Spleen (tissue), 11 donors: ENCODE measurements at regions not wholly inside any gene's neighbourhood (a gene's known extent, or its start where the extent isn't known, plus 50 kb on each side); places are given as distances from the start of the nearest gene placed in this dataset.
A peak's percentile ranks its signal among the peaks of the same experiment; 100 is the strongest.
"Not testable (repeated sequence)": the region's sequence is repeated elsewhere in the genome, so short reads cannot be mapped to it uniquely, and the experiment has no call there.

Experiments
- DNase-seq: peaks from one replicate; pipeline ENCODE4 v3.0.0-alpha.2; 2020
- H3K27ac ChIP-seq, 8 donors: fragments of 200-600 bp; sonication (generic) in 7 of 8; 1 replicate in 4 of 8; 2 replicates in 4 of 8; pipeline versions ENCODE4 v1.5.0 to v1.8.0; 2016 to 2021; ENCODE audit warnings: inconsistent platforms in 4 of 8, mild to moderate bottlenecking in 4 of 8, moderate library complexity in 1 of 8
- H3K27me3 ChIP-seq, 7 donors: fragments of 200-600 bp; sonication (generic) in 6 of 7; replicated peaks in 1 of 7; 1 replicate in 4 of 7; 2 replicates in 3 of 7; pipeline versions ENCODE4 v1.5.0 to v1.8.0; 2016 to 2021; ENCODE audit warnings: inconsistent platforms in 3 of 7, mild to moderate bottlenecking in 1 of 7
- H3K36me3 ChIP-seq, 6 donors: fragments of 200-600 bp; sonication (generic) in 5 of 6; 1 replicate in 4 of 6; 2 replicates in 2 of 6; pipeline versions ENCODE4 v1.5.0 to v1.8.0; 2016 to 2021; ENCODE audit warnings: inconsistent platforms in 2 of 6
- H3K4me1 ChIP-seq, 6 donors: fragments of 200-600 bp; sonication (generic) in 5 of 6; 1 replicate in 3 of 6; 2 replicates in 3 of 6; pipeline versions ENCODE4 v1.5.0 to v1.8.0; 2016 to 2021; ENCODE audit warnings: inconsistent platforms in 3 of 6
- H3K4me3 ChIP-seq, 8 donors: fragments of 200-600 bp; sonication (generic) in 7 of 8; 1 replicate in 4 of 8; 2 replicates in 4 of 8; pipeline versions ENCODE4 v1.5.0 to v1.8.0; 2016 to 2021; ENCODE audit warnings: inconsistent platforms in 4 of 8, mild to moderate bottlenecking in 4 of 8, moderate library complexity in 2 of 8
- H3K9me3 ChIP-seq, 8 donors: fragments of 200-600 bp; sonication (generic) in 7 of 8; 1 replicate in 4 of 8; 2 replicates in 4 of 8; pipeline versions ENCODE4 v1.5.0 to v1.8.0; 2016 to 2021; ENCODE audit warnings: inconsistent platforms in 4 of 8
- POLR2A ChIP-seq, 3 donors: fragments of 450-650 bp; IDR thresholded peaks; one replicate each; pipeline ENCODE4 v1.5.1; 2017; ENCODE audit warnings: antibody characterized with exemption in 3 of 3, mild to moderate bottlenecking in 1 of 3
- POLR2AphosphoS5 ChIP-seq, 3 donors: sonication (generic); formaldehyde crosslinking; IDR thresholded peaks; one replicate each; pipeline ENCODE4 v1.5.1; 2017; ENCODE audit warnings: antibody characterized with exemption in 3 of 3
- WGBS, 5 donors: extraction: QIAGEN DNeasy Blood & Tissue Kit in 3 of 5; methylation state at CpG; one replicate each; pipeline versions ENCODE4 v1.1.5 to v1.1.7; 2013 to 2018; 5-methylcytosine and 5-hydroxymethylcytosine counted together
- intact Hi-C: fragments of 100-400 bp; cut with DNase I; formaldehyde crosslinking; loops from one replicate; pipeline ENCODE4 v1.15.0; 2023; ENCODE audit warnings: low total_unique reads
- TF ChIP-seq, protein P1 (sequence below), 11 experiments: fragments of 200-600 bp in 7 of 11; fragments of 450-650 bp in 4 of 11; sonication (generic) in 4 of 11; IDR thresholded peaks in 8 of 11; conservative IDR thresholded peaks in 3 of 11; 1 replicate in 7 of 11; 2 replicates in 4 of 11; pipeline versions ENCODE4 v1.4.0 to v1.8.0; 2016 to 2021; ENCODE audit warnings: antibody characterized with exemption in 11 of 11, inconsistent platforms in 4 of 11, mild to moderate bottlenecking in 1 of 11
- donor health status: healthy with polysubstance abuse.
- donor health status: DM: no; HTN: no; CAD: no; lungs with moderate emphysema.
- donor health status: DM: no; HTN: no; CAD: no.
- donor health status: Bipolar disorder and iron deficiency.
- donor health status: healthy.
- donor health status: DM: no; HTN: no; CAD: no.
- donor health status: DM: yes; HTN: yes; CAD: no.

- TF ChIP-seq, protein P1, sequence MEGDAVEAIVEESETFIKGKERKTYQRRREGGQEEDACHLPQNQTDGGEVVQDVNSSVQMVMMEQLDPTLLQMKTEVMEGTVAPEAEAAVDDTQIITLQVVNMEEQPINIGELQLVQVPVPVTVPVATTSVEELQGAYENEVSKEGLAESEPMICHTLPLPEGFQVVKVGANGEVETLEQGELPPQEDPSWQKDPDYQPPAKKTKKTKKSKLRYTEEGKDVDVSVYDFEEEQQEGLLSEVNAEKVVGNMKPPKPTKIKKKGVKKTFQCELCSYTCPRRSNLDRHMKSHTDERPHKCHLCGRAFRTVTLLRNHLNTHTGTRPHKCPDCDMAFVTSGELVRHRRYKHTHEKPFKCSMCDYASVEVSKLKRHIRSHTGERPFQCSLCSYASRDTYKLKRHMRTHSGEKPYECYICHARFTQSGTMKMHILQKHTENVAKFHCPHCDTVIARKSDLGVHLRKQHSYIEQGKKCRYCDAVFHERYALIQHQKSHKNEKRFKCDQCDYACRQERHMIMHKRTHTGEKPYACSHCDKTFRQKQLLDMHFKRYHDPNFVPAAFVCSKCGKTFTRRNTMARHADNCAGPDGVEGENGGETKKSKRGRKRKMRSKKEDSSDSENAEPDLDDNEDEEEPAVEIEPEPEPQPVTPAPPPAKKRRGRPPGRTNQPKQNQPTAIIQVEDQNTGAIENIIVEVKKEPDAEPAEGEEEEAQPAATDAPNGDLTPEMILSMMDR (IDR thresholded peaks at IDR 0.05 in 8 of 11, conservative IDR thresholded peaks at IDR 0.05 in 3 of 11): no peak
- no peak for TF ChIP-seq POLR2A (IDR thresholded peaks at IDR 0.05)
- no peak for TF ChIP-seq POLR2AphosphoS5 (IDR thresholded peaks at IDR 0.05)
- no peaks in the 10 kb centered on the region for H3K36me3 ChIP-seq
- DNase-seq: no peak
- WGBS, 5 donors: 83 to 90% (median 85%) methylated on average over 8 of the region's 8 CpGs
- H3K4me1 ChIP-seq: no peaks in the 10 kb centered on the region
- peaks cover 0 to 24% (median 9%) of the 10 kb centered on the region in 8 donors for H3K9me3 ChIP-seq
- no peak overlapping the region for H3K27ac ChIP-seq
- intact Hi-C loops: no loop called here
- H3K27me3 ChIP-seq: no peaks in the 10 kb centered on the region
- no peak overlapping the region for H3K4me3 ChIP-seq
Observed at GRCh38 chr7:52179934-52180333, 855.5 kb upstream of the POM121L12 start.

DNA sequence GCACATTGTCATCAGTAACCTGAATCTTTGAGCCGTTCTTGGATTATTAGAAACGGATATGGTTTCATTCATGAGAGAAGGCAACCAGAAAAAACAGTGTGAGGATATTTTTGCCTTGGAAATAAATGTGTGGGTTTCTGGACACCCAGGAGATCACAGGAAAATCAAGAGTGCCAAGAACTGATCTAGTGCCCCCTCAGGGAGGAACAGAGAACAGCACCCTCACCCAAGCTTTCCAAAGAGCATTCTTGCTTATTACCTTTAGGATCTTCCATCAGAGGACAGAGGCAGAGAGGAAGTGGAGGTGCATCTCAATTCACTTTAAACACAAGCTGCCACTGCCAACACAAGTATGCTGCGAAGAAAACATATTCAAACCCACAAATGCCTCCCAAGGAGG, 851.5 kb upstream of the COBL start:
- H3K27ac ChIP-seq: no peak overlapping the region
- peaks cover 0 to 19% (median 1%) of the 10 kb centered on the region in 8 donors for H3K9me3 ChIP-seq
- WGBS, 5 donors: 69 to 92% (median 75%) methylated on average over 3 of the region's 3 CpGs
- H3K4me1 ChIP-seq: no peaks in the 10 kb centered on the region
- H3K27me3 ChIP-seq: no peaks in the 10 kb centered on the region
- intact Hi-C loops: no loop called here
- H3K4me3 ChIP-seq: no peak overlapping the region
- no peak for TF ChIP-seq POLR2A (IDR thresholded peaks at IDR 0.05)
- TF ChIP-seq, protein P1 (IDR thresholded peaks at IDR 0.05 in 8 of 11, conservative IDR thresholded peaks at IDR 0.05 in 3 of 11): peak in 1 of 11 experiments; percentile 15
- no peak for TF ChIP-seq POLR2AphosphoS5 (IDR thresholded peaks at IDR 0.05)
- H3K36me3 ChIP-seq: no peaks in the 10 kb centered on the region
- DNase-seq: no peak

- Histone ChIP-seq H3K9me3 (peaks cover 0 to 27% (median 0%) of the 10 kb centered on the region in 8 donors), H3K36me3 (no peaks in the 10 kb centered on the region), H3K27ac (no peak overlapping the region), H3K4me1 (no peaks in the 10 kb centered on the region), H3K4me3 (no peak overlapping the region), H3K27me3 (no peaks in the 10 kb centered on the region)
- 38 to 73% (median 59%) methylated on average over 2 of the region's 2 CpGs for WGBS, 5 donors
- TF ChIP-seq, protein P1 (IDR thresholded peaks at IDR 0.05 in 8 of 11, conservative IDR thresholded peaks at IDR 0.05 in 3 of 11): no peak
- no peak for TF ChIP-seq POLR2AphosphoS5 (IDR thresholded peaks at IDR 0.05)
- TF ChIP-seq POLR2A (IDR thresholded peaks at IDR 0.05): no peak
- intact Hi-C loops: no loop called here
- DNase-seq: no peak
Observed at GRCh38 chr7:52163311-52163710, 846.7 kb upstream of the COBL start.

- TF ChIP-seq POLR2A (IDR thresholded peaks at IDR 0.05) (no peak), POLR2AphosphoS5 (IDR thresholded peaks at IDR 0.05) (no peak)
- TF ChIP-seq, protein P1 (IDR thresholded peaks at IDR 0.05 in 8 of 11, conservative IDR thresholded peaks at IDR 0.05 in 3 of 11): no peak
- DNase-seq: no peak
- Histone ChIP-seq H3K4me1 (no peaks in the 10 kb centered on the region), H3K4me3 (no peak overlapping the region), H3K27me3 (no peaks in the 10 kb centered on the region), H3K27ac (no peak overlapping the region), H3K9me3 (peaks cover 0 to 18% (median 0%) of the 10 kb centered on the region in 8 donors), H3K36me3 (no peaks in the 10 kb centered on the region)
- intact Hi-C loops: no loop called here
Observed at GRCh38 chr7:52161483-52161882, 844.9 kb upstream of the COBL start.

DNA sequence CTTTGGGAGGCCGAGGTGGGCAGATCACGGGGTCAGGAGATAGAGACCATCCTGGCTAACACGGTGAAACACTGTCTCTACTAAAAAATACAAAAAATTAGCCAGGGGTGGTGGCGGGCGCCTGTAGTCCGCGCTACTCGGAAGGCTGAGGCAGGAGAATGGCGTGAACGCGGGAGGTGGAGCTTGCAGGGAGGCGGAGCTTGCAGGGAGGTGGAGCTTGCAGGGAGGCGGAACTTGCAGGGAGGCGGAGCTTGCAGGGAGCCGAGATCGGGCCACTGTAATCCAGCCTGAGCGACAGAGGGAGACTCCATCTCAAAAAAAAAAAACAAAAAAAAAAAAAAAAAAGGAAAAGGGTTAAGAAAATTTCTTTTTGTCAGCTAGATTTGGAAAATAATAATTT, 842.8 kb upstream of the COBL start:
- DNase-seq, H3K36me3 ChIP-seq, H3K27me3 ChIP-seq, H3K27ac ChIP-seq, H3K4me1 ChIP-seq, intact Hi-C loops, H3K4me3 ChIP-seq: not testable (repeated sequence)
- H3K9me3 ChIP-seq: peaks cover 0 to 11% (median 0%) of the 10 kb centered on the region in 8 donors
- 90 to 96% (median 95%) methylated on average over 17 of the region's 17 CpGs for WGBS, 5 donors
